K562 (cell line): ENCODE measurements at regions not wholly inside any gene's neighbourhood (a gene's known extent, or its start where the extent isn't known, plus 50 kb on each side); places are given as distances from the start of the nearest gene placed in this dataset.

Experiments
- CTCF ChIP-seq, 3 experiments: IDR thresholded peaks in 2 of 3; conservative IDR thresholded peaks in 1 of 3; 2 replicates each; pipeline ENCODE4 v1.5.1; 2011 to 2012; ENCODE audit warnings: low read length in 3 of 3, mild to moderate bottlenecking in 3 of 3, control low read depth in 2 of 3, improper control_type of control experiment in 1 of 3, inconsistent platforms in 1 of 3, low read depth in 1 of 3, mixed read lengths in 1 of 3, moderate library complexity in 1 of 3; ENCODE audit not compliant: insufficient read depth in 2 of 3
- FOSL1 ChIP-seq: fragments of 200-800 bp; sonication (Bioruptor generic); conservative IDR thresholded peaks from 2 replicates; pipeline ENCODE4 v1.6.1; 2016; ENCODE audit warnings: missing genetic modification characterization, missing compliant biosample characterization
- FOXA1 ChIP-seq: fragments of 450-650 bp; IDR thresholded peaks from 2 replicates; pipeline ENCODE4 v1.6.1; 2016; ENCODE audit warnings: mild to moderate bottlenecking, borderline replicate concordance
- JUN ChIP-seq, 2 experiments: sonication (generic) in 1 of 2; formaldehyde crosslinking in 1 of 2; IDR thresholded peaks; 2 replicates each; pipeline versions ENCODE4 v1.6.1 to v1.8.0; 2012 to 2022; ENCODE audit warnings: borderline replicate concordance in 2 of 2, mild to moderate bottlenecking in 2 of 2, improper control_type of control experiment in 1 of 2, low read depth in 1 of 2, low read length in 1 of 2, missing genetic modification reagents in 1 of 2
- SREBF1 ChIP-seq: fragments of 150-350 bp; IDR thresholded peaks from 2 replicates; pipeline ENCODE4 v1.6.1; 2014; ENCODE audit warnings: antibody characterized with exemption, low read depth, low read length, borderline replicate concordance
- TCF7 ChIP-seq: sonication (generic); IDR thresholded peaks from 2 replicates; pipeline ENCODE4 v1.6.1; 2016; ENCODE audit warnings: antibody characterized with exemption, borderline replicate concordance
- USF2 ChIP-seq: sonication (generic); formaldehyde crosslinking; IDR thresholded peaks from 2 replicates; pipeline ENCODE4 v1.5.0; 2020; ENCODE audit warnings: missing genetic modification reagents
- ZBTB8A ChIP-seq: fragments of 450-650 bp; IDR thresholded peaks from 2 replicates; pipeline ENCODE4 v1.6.1; 2018; ENCODE audit warnings: mild to moderate bottlenecking, moderate library complexity; ENCODE audit not compliant: partially characterized antibody
- ZNF24 ChIP-seq: fragments of 450-650 bp; IDR thresholded peaks from 2 replicates; pipeline ENCODE4 v1.6.1; 2016

- TF ChIP-seq FOXA1 (no peak), TCF7 (no peak), ZBTB8A (no peak), ZNF24 (no peak), USF2 (no peak), FOSL1 (tag) (no peak), SREBF1 (no peak), JUN (IDR thresholded peaks at IDR 0.05; ENCODE audit: borderline replicate concordance, low read depth, low read length) (no peak), JUN (CRISPR knock-in tag; IDR thresholded peaks at IDR 0.05; ENCODE audit: borderline replicate concordance) (no peak), CTCF (IDR thresholded peaks at IDR 0.05 in 2 of 3, conservative IDR thresholded peaks at IDR 0.05 in 1 of 3; ENCODE audit: insufficient read depth in 2 of 3, low read depth in 1 of 3, low read length in 3 of 3) (no peak)
Measured at GRCh38 chr4:168039593-168039992, 52.7 kb upstream of the ANXA10 start.
